B cell (primary cell): ENCODE measurements at regions not wholly inside any gene's neighbourhood (a gene's known extent, or its start where the extent isn't known, plus 50 kb on each side); places are given as distances from the start of the nearest gene placed in this dataset.

ENCODE experiments used
- ATAC-seq: fragments of 200-7000 bp; cut with Tn5 transposase; one replicate; pipeline ENCODE4 v1.10.0; 2021; ENCODE audit warnings: low read depth, mild to moderate bottlenecking, moderate number of reproducible peaks, moderate library complexity
- CTCF ChIA-PET: fragments of 350-600 bp; sonication (Branson Sonifier 250); formaldehyde crosslinking; loops from one replicate; lab custom pipeline; 2021; ENCODE audit warnings: antibody characterized with exemption, inconsistent platforms; lab: Charles Lee
- POLR2A ChIA-PET: fragments of 350-600 bp; sonication (Branson Sonifier 250); formaldehyde crosslinking; loops from one replicate; lab custom pipeline; 2021; ENCODE audit warnings: antibody characterized with exemption; lab: Charles Lee
- DNase-seq: peaks from one replicate; pipeline ENCODE4 v3.0.0; 2013
- H2AFZ ChIP-seq: 2 replicates; pipeline ENCODE4 v1.6.1; 2012; ENCODE audit warnings: mild to moderate bottlenecking, low read depth, low read length; ENCODE audit not compliant: insufficient read depth, poor library complexity, severe bottlenecking
- H3K27ac ChIP-seq, 2 donors: 1 replicate in 1 of 2; 2 replicates in 1 of 2; pipeline ENCODE4 v1.5.1; 2012 to 2013; ENCODE audit warnings: low read length in 2 of 2, mild to moderate bottlenecking in 2 of 2, moderate library complexity in 1 of 2
- H3K27me3 ChIP-seq, 4 experiments: fragments of 200-600 bp in 1 of 4; sonication (generic) in 1 of 4; replicated peaks in 1 of 4; 1 replicate in 2 of 4; 2 replicates in 2 of 4; pipeline versions ENCODE4 v1.6.1 to v1.7.0; 2013 to 2016; ENCODE audit warnings: low read length in 3 of 4, mild to moderate bottlenecking in 2 of 4, mixed read lengths in 1 of 4, moderate library complexity in 1 of 4; ENCODE audit not compliant: insufficient read depth in 4 of 4, control insufficient read depth in 3 of 4; ENCODE audit errors: control extremely low read depth in 1 of 4
- H3K36me3 ChIP-seq, 2 experiments: replicated peaks in 1 of 2; 1 replicate in 1 of 2; 2 replicates in 1 of 2; pipeline versions ENCODE4 v1.6.1 to v1.7.1; 2013; ENCODE audit warnings: low read length in 1 of 2; ENCODE audit not compliant: insufficient read depth in 2 of 2, control insufficient read depth in 1 of 2; ENCODE audit errors: control extremely low read depth in 1 of 2, extremely low read depth in 1 of 2
- H3K4me1 ChIP-seq, 2 donors: fragments of 200-600 bp in 1 of 2; sonication (generic) in 1 of 2; 1 replicate in 1 of 2; 2 replicates in 1 of 2; pipeline versions ENCODE4 v1.5.1 to v1.6.1; 2013 to 2017; ENCODE audit warnings: low read length in 2 of 2; ENCODE audit not compliant: control insufficient read depth in 2 of 2, insufficient read depth in 2 of 2
- H3K4me2 ChIP-seq: replicated peaks from 2 replicates; pipeline ENCODE3; 2012; ENCODE audit warnings: mild to moderate bottlenecking, low read depth, low read length; ENCODE audit not compliant: poor library complexity, severe bottlenecking
- H3K4me3 ChIP-seq, 5 experiments: fragments of 200-600 bp in 1 of 5; sonication (generic) in 1 of 5; 1 replicate in 3 of 5; 2 replicates in 2 of 5; pipeline versions ENCODE4 v1.5.1 to v1.7.0; 2011 to 2016; ENCODE audit warnings: low read length in 4 of 5, mild to moderate bottlenecking in 4 of 5, low read depth in 2 of 5, control low read depth in 1 of 5, moderate library complexity in 1 of 5; ENCODE audit not compliant: insufficient read depth in 1 of 5; ENCODE audit errors: control extremely low read depth in 1 of 5, extremely low read depth in 1 of 5
- H3K79me2 ChIP-seq: fragments of 200-600 bp; sonication (generic); one replicate; pipeline ENCODE4 v1.6.0; 2016; ENCODE audit warnings: low read length; ENCODE audit not compliant: control insufficient read depth, insufficient read depth
- H3K9ac ChIP-seq: fragments of 200-600 bp; sonication (generic); 2 replicates; pipeline ENCODE4 v1.6.1; 2017; ENCODE audit warnings: mild to moderate bottlenecking, low read length, moderate library complexity
- H3K9me3 ChIP-seq, 3 donors: one replicate each; pipeline versions ENCODE4 v1.6.1 to v1.7.1; 2013; ENCODE audit warnings: low read length in 2 of 3; ENCODE audit not compliant: control insufficient read depth in 2 of 3, insufficient read depth in 1 of 3; ENCODE audit errors: control extremely low read depth in 1 of 3
- H4K20me1 ChIP-seq: 2 replicates; pipeline ENCODE4 v1.6.0; 2012; ENCODE audit warnings: mild to moderate bottlenecking, low read length; ENCODE audit not compliant: insufficient read depth, control insufficient read depth, poor library complexity, severe bottlenecking
- H3K27ac Mint-ChIP-seq: one replicate; pipeline ENCODE4 v1.8.0; 2021; ENCODE audit warnings: mixed read lengths
- H3K27me3 Mint-ChIP-seq: one replicate; pipeline ENCODE4 v1.8.0; 2021; ENCODE audit warnings: mixed read lengths
- H3K4me1 Mint-ChIP-seq: one replicate; pipeline ENCODE4 v1.8.0; 2021; ENCODE audit warnings: mixed read lengths
- H3K4me3 Mint-ChIP-seq: one replicate; pipeline ENCODE4 v1.8.0; 2021; ENCODE audit warnings: mixed read lengths
- H3K9me3 Mint-ChIP-seq: one replicate; pipeline ENCODE4 v1.8.0; 2022; ENCODE audit warnings: mixed read lengths; ENCODE audit not compliant: insufficient read depth
- CTCF ChIP-seq: fragments of 200-600 bp; IDR thresholded peaks from one replicate; pipeline ENCODE4 v1.8.0; 2022; ENCODE audit warnings: antibody characterized with exemption, mild to moderate bottlenecking
- EZH2 ChIP-seq: IDR thresholded peaks from 2 replicates; pipeline ENCODE4 v1.6.1; 2012; ENCODE audit warnings: borderline replicate concordance, low read depth, mild to moderate bottlenecking, moderate library complexity, low read length; ENCODE audit not compliant: insufficient read depth, poor library complexity, severe bottlenecking
- WGBS: methylation state at CpG from one replicate; pipeline ENCODE4 v1.1.5; 2013; ENCODE audit warnings: missing lambda C conversion rate; ENCODE audit not compliant: insufficient coverage; 5-methylcytosine and 5-hydroxymethylcytosine counted together
- intact Hi-C: fragments of 100-400 bp; cut with micrococcal nuclease; formaldehyde crosslinking; loops from one replicate; pipeline ENCODE4 v1.10.0; 2022

GRCh38 chr5:135242021-135242865, 156.8 kb downstream of the MACROH2A1 start:
- Histone ChIP-seq H3K4me2 (no peak overlapping the region), H3K79me2 (no peaks in the 10 kb centered on the region), H3K9me3 (no peaks in the 10 kb centered on the region), H2AFZ (no peak overlapping the region), H3K4me3 (no peak overlapping the region), H3K4me1 (no peaks in the 10 kb centered on the region), H3K9ac (no peak overlapping the region), H3K27ac (no peak overlapping the region), H3K36me3 (no peaks in the 10 kb centered on the region), H3K27me3 (no peaks in the 10 kb centered on the region), H4K20me1 (no peaks in the 10 kb centered on the region)
- no peak overlapping the region for H3K4me3 Mint-ChIP-seq
- intact Hi-C loops: no loop called here
- POLR2A ChIA-PET: no interaction called here
- DNase-seq (no peak), ATAC-seq (no peak)
- no peak overlapping the region for H3K27ac Mint-ChIP-seq
- no peaks in the 10 kb centered on the region for H3K9me3 Mint-ChIP-seq
- CTCF ChIA-PET: no interaction called here
- TF ChIP-seq EZH2 (no peak), CTCF (no peak)
- H3K4me1 Mint-ChIP-seq: no peaks in the 10 kb centered on the region
- H3K27me3 Mint-ChIP-seq: no peaks in the 10 kb centered on the region
- 92% methylated on average over 10 of the region's 11 CpGs for WGBS

DNA sequence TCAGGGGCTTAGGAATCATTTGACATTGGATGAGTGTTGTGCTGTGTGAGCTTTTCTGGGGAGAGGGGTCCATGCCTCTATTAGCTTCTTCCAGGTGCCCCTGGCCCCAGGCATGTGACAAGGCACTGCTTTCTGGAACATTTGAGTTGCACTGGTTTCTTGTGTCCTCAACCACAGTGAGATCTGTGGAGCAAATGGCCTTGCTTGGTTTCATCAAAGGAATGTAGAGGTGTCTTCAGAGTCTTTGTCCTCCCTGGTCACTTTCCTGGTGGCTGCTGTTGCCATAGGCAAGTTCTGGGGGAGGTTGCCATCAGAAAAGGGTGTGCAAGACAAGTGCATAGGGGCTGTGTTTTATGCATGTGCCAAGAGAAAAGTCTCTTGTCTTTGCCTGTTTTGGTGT, 157.5 kb downstream of the MACROH2A1 start:
- H3K4me2 ChIP-seq: no peak overlapping the region

More for the DNA sequence above, 157.5 kb downstream of the MACROH2A1 start:
- Histone ChIP-seq H3K4me1 (no peaks in the 10 kb centered on the region), H3K27ac (no peak overlapping the region), H4K20me1 (no peaks in the 10 kb centered on the region), H3K79me2 (no peaks in the 10 kb centered on the region), H3K9ac (no peak overlapping the region), H3K4me3 (no peak overlapping the region), H3K27me3 (no peaks in the 10 kb centered on the region), H2AFZ (no peak overlapping the region), H3K9me3 (no peaks in the 10 kb centered on the region), H3K36me3 (no peaks in the 10 kb centered on the region)
- ChIA-PET CTCF (no interaction called here), POLR2A (no interaction called here)
- Mint-ChIP-seq H3K27me3 (no peaks in the 10 kb centered on the region), H3K4me1 (no peaks in the 10 kb centered on the region), H3K9me3 (no peaks in the 10 kb centered on the region), H3K4me3 (no peak overlapping the region), H3K27ac (no peak overlapping the region)
- intact Hi-C loops: no loop called here
- TF ChIP-seq CTCF (no peak), EZH2 (no peak)
- ATAC-seq: no peak
- no peak for DNase-seq
